HepG2 (cell line): ENCODE measurements at regions not wholly inside any gene's neighbourhood (a gene's known extent, or its start where the extent isn't known, plus 50 kb on each side); places are given as distances from the start of the nearest gene placed in this dataset.

Source experiments
- ATAC-seq: fragments of 200-7000 bp; cut with Tn5 transposase; 3 replicates; pipeline ENCODE4 v1.9.1; 2020; ENCODE audit warnings: mild to moderate bottlenecking, moderate library complexity
- BruUV-seq: library from RNA; stranded (reverse); fragments of 400-500 nt; replicated peaks from 2 replicates; lab custom pipeline; 2021; lab: Mats Ljungman, UMichigan
- CTCF ChIA-PET: fragments of 300-600 bp; formaldehyde crosslinking; extraction: SDS; loops from one replicate; lab custom pipeline; 2021; ENCODE audit warnings: low total read pairs, inconsistent platforms, low intra/inter-chr PET ratio; lab: Yijun Ruan, JAX
- POLR2A ChIA-PET: fragments of 350-600 bp; sonication (Branson Sonifier 250); formaldehyde crosslinking; loops from one replicate; lab custom pipeline; 2020; ENCODE audit warnings: antibody characterized with exemption, inconsistent platforms; lab: Yijun Ruan, JAX
- DNase-seq: peaks from one replicate; pipeline ENCODE4 v3.0.0-alpha.2; 2015; ENCODE audit warnings: low spot score
- FAIRE-seq: peaks from 3 replicates; lab custom pipeline; 2011; peaks lifted over from hg19 to GRCh38; lab: Jason Lieb, UNC
- H2AFZ ChIP-seq: one replicate; pipeline ENCODE4 v1.6.1; 2011; ENCODE audit warnings: low read length, inconsistent platforms
- H3K27ac ChIP-seq: fragments of 300-600 bp; 3 replicates; pipeline ENCODE4 v1.8.0; 2011; ENCODE audit warnings: mixed run types, mild to moderate bottlenecking, mixed read lengths, low read length, inconsistent platforms; ENCODE audit not compliant: insufficient read depth; ENCODE audit errors: extremely low read length
- H3K27me3 ChIP-seq, 2 experiments: fragments of 200-600 bp in 1 of 2; 2 replicates in 1 of 2; 3 replicates in 1 of 2; pipeline versions ENCODE4 v1.6.0 to v1.8.0; 2011; ENCODE audit warnings: low read length in 2 of 2, mild to moderate bottlenecking in 2 of 2, moderate library complexity in 2 of 2, inconsistent platforms in 1 of 2; ENCODE audit not compliant: insufficient read depth in 2 of 2, control insufficient read depth in 1 of 2
- H3K36me3 ChIP-seq, 2 experiments: fragments of 200-600 bp in 1 of 2; replicated peaks in 1 of 2; 2 replicates in 1 of 2; 3 replicates in 1 of 2; pipeline versions ENCODE4 v1.5.1 to v1.8.0; 2011; ENCODE audit warnings: low read length in 2 of 2, inconsistent platforms in 1 of 2; ENCODE audit not compliant: insufficient read depth in 2 of 2, control insufficient read depth in 1 of 2
- H3K4me1 ChIP-seq: 2 replicates; pipeline ENCODE4 v1.5.1; 2012; ENCODE audit warnings: low read length, inconsistent platforms; ENCODE audit not compliant: insufficient read depth
- H3K4me2 ChIP-seq: 2 replicates; pipeline ENCODE4 v1.6.0; 2011; ENCODE audit warnings: low read depth, low read length, inconsistent platforms
- H3K4me3 ChIP-seq, 3 experiments: fragments of 200-600 bp in 1 of 3; sonication (generic), shearing (Covaris generic) in 1 of 3; replicated peaks in 1 of 3; 2 replicates each; pipeline ENCODE4 v1.5.1; 2011 to 2016; ENCODE audit warnings: low read length in 3 of 3, inconsistent platforms in 2 of 3, low read depth in 2 of 3, mild to moderate bottlenecking in 2 of 3, control low read depth in 1 of 3, mixed read lengths in 1 of 3; ENCODE audit not compliant: insufficient read depth in 1 of 3
- H3K79me2 ChIP-seq: one replicate; pipeline ENCODE4 v1.6.1; 2011; ENCODE audit warnings: low read length, inconsistent platforms; ENCODE audit not compliant: insufficient read depth
- H3K9ac ChIP-seq: 2 replicates; pipeline ENCODE4 v1.6.0; 2011; ENCODE audit warnings: mild to moderate bottlenecking, low read depth, low read length, inconsistent platforms; ENCODE audit not compliant: insufficient read depth
- H3K9me3 ChIP-seq: 2 replicates; pipeline ENCODE4 v1.5.1; 2012; ENCODE audit warnings: mild to moderate bottlenecking, low read length
- H4K20me1 ChIP-seq: 2 replicates; pipeline ENCODE4 v1.6.0; 2011; ENCODE audit warnings: inconsistent platforms, mild to moderate bottlenecking, low read length, moderate library complexity; ENCODE audit not compliant: insufficient read depth
- BATF2 ChIP-seq: sonication (generic); formaldehyde crosslinking; IDR thresholded peaks from 2 replicates; pipeline ENCODE4 v1.8.0; 2022; ENCODE audit warnings: mild to moderate bottlenecking, missing genetic modification reagents, moderate library complexity
- BHLHE40 ChIP-seq: IDR thresholded peaks from 2 replicates; pipeline ENCODE4 v1.6.1; 2011; ENCODE audit warnings: low read length, improper control_type of control experiment
- CSRNP2 ChIP-seq: sonication (generic); formaldehyde crosslinking; conservative IDR thresholded peaks from 2 replicates; pipeline ENCODE4 v1.8.0; 2022; ENCODE audit warnings: low read depth, missing genetic modification reagents
- E2F1 ChIP-seq: sonication (generic); formaldehyde crosslinking; IDR thresholded peaks from 2 replicates; pipeline ENCODE4 v1.5.0; 2020; ENCODE audit warnings: missing genetic modification reagents
- EHMT2 ChIP-seq: fragments of 200-600 bp; sonication (generic); IDR thresholded peaks from 2 replicates; pipeline ENCODE4 v1.7.0; 2017; ENCODE audit warnings: antibody characterized with exemption, low read depth, low read length, borderline replicate concordance
- FIP1L1 ChIP-seq: fragments of 200-400 bp; formaldehyde crosslinking; IDR thresholded peaks from 2 replicates; pipeline ENCODE4 v1.6.1; 2018; ENCODE audit warnings: low read depth, mild to moderate bottlenecking, low read length, moderate library complexity, borderline replicate concordance; ENCODE audit not compliant: insufficient read depth
- FOXA1 ChIP-seq, 2 experiments: fragments of 450-650 bp in 1 of 2; sonication (generic) in 1 of 2; formaldehyde crosslinking in 1 of 2; IDR thresholded peaks; 2 replicates each; pipeline versions ENCODE4 v1.4.0 to v1.6.1; 2016 to 2020; ENCODE audit warnings: missing genetic modification reagents in 1 of 2
- PHF21A ChIP-seq: sonication (generic); formaldehyde crosslinking; IDR thresholded peaks from 2 replicates; pipeline ENCODE4 v1.5.0; 2020; ENCODE audit warnings: mild to moderate bottlenecking, missing genetic modification reagents
- PPARG ChIP-seq: conservative IDR thresholded peaks from 2 replicates; pipeline ENCODE4 v1.6.1; 2016; ENCODE audit warnings: missing biosample characterization, missing genetic modification reagents
- TRIM24 ChIP-seq: sonication (generic); formaldehyde crosslinking; IDR thresholded peaks from 2 replicates; pipeline ENCODE4 v1.8.0; 2022; ENCODE audit warnings: mild to moderate bottlenecking, missing genetic modification reagents
- ZBTB49 ChIP-seq: sonication (generic); formaldehyde crosslinking; IDR thresholded peaks from 2 replicates; pipeline ENCODE4 v1.4.0; 2020; ENCODE audit warnings: missing genetic modification reagents, borderline replicate concordance
- ZFP36 ChIP-seq: fragments of 150-350 bp; IDR thresholded peaks from 2 replicates; pipeline ENCODE4 v1.6.1; 2018; ENCODE audit warnings: borderline replicate concordance, low read length, low read depth; ENCODE audit not compliant: partially characterized antibody
- ZFP82 ChIP-seq: sonication (generic); formaldehyde crosslinking; IDR thresholded peaks from 2 replicates; pipeline ENCODE4 v1.5.1; 2020; ENCODE audit warnings: mild to moderate bottlenecking, missing genetic modification reagents, borderline replicate concordance
- ZNF468 ChIP-seq: sonication (generic); formaldehyde crosslinking; IDR thresholded peaks from 2 replicates; pipeline ENCODE4 v1.8.0; 2022; ENCODE audit warnings: mild to moderate bottlenecking, moderate library complexity, missing genetic modification reagents
- ZNF883 ChIP-seq: sonication (generic); formaldehyde crosslinking; IDR thresholded peaks from 2 replicates; pipeline ENCODE4 v1.5.1; 2020; ENCODE audit warnings: mild to moderate bottlenecking, missing genetic modification reagents; ENCODE audit errors: not compliant biosample characterization
- WGBS: methylation state at CpG from one replicate; pipeline ENCODE4 v1.1.6; 2017; ENCODE audit warnings: low lambda C conversion rate; 5-methylcytosine and 5-hydroxymethylcytosine counted together
- in situ Hi-C: cut with HindIII; loops from 2 replicates; pipeline ENCODE4 v1.10.0; 2017; ENCODE audit warnings: low pct_unique_long_range_greater_than_20kb; ENCODE audit not compliant: extremely low pct_ligation_motif_present
- intact Hi-C: fragments of 100-400 bp; cut with micrococcal nuclease; formaldehyde crosslinking; loops from one replicate; pipeline ENCODE4 v1.10.0; 2022; ENCODE audit not compliant: unreplicated experiment

GRCh38 chr7:68440866-68441265, 1157.4 kb upstream of the AUTS2 start:
- BruUV-seq: no TSS peak
- no peaks in the 10 kb centered on the region for H3K79me2 ChIP-seq
- no peak overlapping the region for H3K4me3 ChIP-seq
- H3K36me3 ChIP-seq: no peaks in the 10 kb centered on the region
- WGBS: 44% methylated on average over 6 of the region's 6 CpGs
- H4K20me1 ChIP-seq: no peaks in the 10 kb centered on the region
- H3K9me3 ChIP-seq: peaks cover 28% of the 10 kb centered on the region
- H3K9ac ChIP-seq: no peak overlapping the region
- DNase-seq (no peak), FAIRE-seq (no peak), ATAC-seq (no peak)
- ChIA-PET CTCF (no interaction called here), POLR2A (no interaction called here)
- intact Hi-C loops: no loop called here
- H2AFZ ChIP-seq: no peak overlapping the region
- no peak overlapping the region for H3K4me2 ChIP-seq
- in situ Hi-C loops: no loop called here
- H3K27me3 ChIP-seq: no peaks in the 10 kb centered on the region
- TF ChIP-seq BHLHE40: no peak
- TF ChIP-seq EHMT2: no peak
- no peak for TF ChIP-seq TRIM24 (CRISPR knock-in tag)
- no peak for TF ChIP-seq E2F1
- TF ChIP-seq FOXA1 (IDR thresholded peaks at IDR 0.05): no peak
- TF ChIP-seq FOXA1 (CRISPR knock-in tag; IDR thresholded peaks at IDR 0.05): no peak
- TF ChIP-seq CSRNP2 (CRISPR knock-in tag): no peak
- TF ChIP-seq ZNF883: no peak
- TF ChIP-seq FIP1L1: no peak
- TF ChIP-seq PHF21A (CRISPR knock-in tag): no peak
- TF ChIP-seq BATF2: no peak
- no peak for TF ChIP-seq ZNF468 (CRISPR knock-in tag)
- TF ChIP-seq ZFP82 (CRISPR knock-in tag): no peak
- TF ChIP-seq PPARG (CRISPR knock-in tag): no peak
- TF ChIP-seq ZFP36: no peak
- no peak for TF ChIP-seq ZBTB49 (CRISPR knock-in tag)
- H3K4me1 ChIP-seq: no peaks in the 10 kb centered on the region
- H3K27ac ChIP-seq: no peak overlapping the region
